Osteoblast (primary cell): ENCODE measurements at regions not wholly inside any gene's neighbourhood (a gene's known extent, or its start where the extent isn't known, plus 50 kb on each side); places are given as distances from the start of the nearest gene placed in this dataset.
"Not testable (repeated sequence)": the region's sequence is repeated elsewhere in the genome, so short reads cannot be mapped to it uniquely, and the experiment has no call there.

Source experiments
- DNase-seq: peaks from one replicate; pipeline ENCODE4 v3.0.0; 2011; ENCODE audit warnings: low spot score, mixed read lengths; ENCODE audit not compliant: insufficient read length; ENCODE audit errors: missing footprints
- H2AFZ ChIP-seq: 2 replicates; pipeline ENCODE4 v1.6.0; 2011; ENCODE audit warnings: mild to moderate bottlenecking, low read length
- H3K27ac ChIP-seq: 2 replicates; pipeline ENCODE4 v1.5.1; 2011; ENCODE audit warnings: mild to moderate bottlenecking, low read depth, low read length, moderate library complexity
- H3K27me3 ChIP-seq: 2 replicates; pipeline ENCODE4 v1.6.0; 2012; ENCODE audit warnings: mild to moderate bottlenecking, control low read depth, inconsistent platforms, low read length, moderate library complexity; ENCODE audit not compliant: insufficient read depth
- H3K36me3 ChIP-seq: 2 replicates; pipeline ENCODE4 v1.5.1; 2011; ENCODE audit warnings: mild to moderate bottlenecking, low read length, control low read depth, moderate library complexity; ENCODE audit not compliant: insufficient read depth
- H3K4me1 ChIP-seq: 2 replicates; pipeline ENCODE4 v1.5.1; 2011; ENCODE audit warnings: mild to moderate bottlenecking, low read length, control low read depth, moderate library complexity; ENCODE audit not compliant: insufficient read depth
- H3K4me2 ChIP-seq: 2 replicates; pipeline ENCODE4 v1.6.0; 2011; ENCODE audit warnings: mild to moderate bottlenecking, low read length; ENCODE audit not compliant: insufficient read depth
- H3K4me3 ChIP-seq: fragments of 200-600 bp; sonication (generic); 3 replicates; pipeline ENCODE4 v1.5.1; 2012; ENCODE audit warnings: mild to moderate bottlenecking, low read length, inconsistent platforms; ENCODE audit not compliant: insufficient read depth
- H3K79me2 ChIP-seq: 2 replicates; pipeline ENCODE4 v1.6.0; 2012; ENCODE audit warnings: mild to moderate bottlenecking, low read length, control low read depth, inconsistent platforms; ENCODE audit not compliant: insufficient read depth
- H3K9me3 ChIP-seq: 2 replicates; pipeline ENCODE4 v1.5.1; 2011; ENCODE audit warnings: low read depth, low read length, control low read depth
- H4K20me1 ChIP-seq: 2 replicates; pipeline ENCODE4 v1.6.0; 2012; ENCODE audit warnings: mild to moderate bottlenecking, low read length, control low read depth; ENCODE audit not compliant: insufficient read depth
- CTCF ChIP-seq: IDR thresholded peaks from 2 replicates; pipeline ENCODE4 v1.5.1; 2011; ENCODE audit warnings: mild to moderate bottlenecking, low read depth, low read length, moderate library complexity; ENCODE audit errors: extremely low read depth

- Histone ChIP-seq H3K4me2 (peak overlapping the region; percentile 73), H3K4me3 (peak overlapping the region; percentile 44), H3K36me3 (no peaks in the 10 kb centered on the region), H2AFZ (peak overlapping the region; percentile 28), H3K4me1 (peaks cover 13% of the 10 kb centered on the region), H3K9me3 (no peaks in the 10 kb centered on the region), H3K79me2 (no peaks in the 10 kb centered on the region), H3K27me3 (no peaks in the 10 kb centered on the region), H3K27ac (peak overlapping the region; percentile 14), H4K20me1 (no peaks in the 10 kb centered on the region)
- TF ChIP-seq CTCF: no peak
- DNase-seq: no peak
Observed at GRCh38 chr3:107198581-107199181, 178.6 kb upstream of the CCDC54 start.

- no peaks in the 10 kb centered on the region for H3K79me2 ChIP-seq
Observed at GRCh38 chr3:107201146-107201545, 176.1 kb upstream of the CCDC54 start.

GRCh38 chr3:107202885-107203284 is 174.4 kb upstream of the CCDC54 start:
- H3K36me3 ChIP-seq, H4K20me1 ChIP-seq, H3K79me2 ChIP-seq, H3K9me3 ChIP-seq, H3K27me3 ChIP-seq, H2AFZ ChIP-seq, H3K4me2 ChIP-seq, DNase-seq, H3K27ac ChIP-seq, H3K4me3 ChIP-seq: not testable (repeated sequence)
- peaks cover 29% of the 10 kb centered on the region for H3K4me1 ChIP-seq

More at GRCh38 chr3:107201146-107201545, 176.1 kb upstream of the CCDC54 start:
- Histone ChIP-seq H2AFZ (no peak overlapping the region), H3K27me3 (no peaks in the 10 kb centered on the region), H3K9me3 (no peaks in the 10 kb centered on the region), H3K4me3 (no peak overlapping the region), H3K27ac (no peak overlapping the region), H3K4me2 (no peak overlapping the region), H3K4me1 (peaks cover 14% of the 10 kb centered on the region), H3K36me3 (no peaks in the 10 kb centered on the region), H4K20me1 (no peaks in the 10 kb centered on the region)
- DNase-seq: no peak
- TF ChIP-seq CTCF: no peak

DNA sequence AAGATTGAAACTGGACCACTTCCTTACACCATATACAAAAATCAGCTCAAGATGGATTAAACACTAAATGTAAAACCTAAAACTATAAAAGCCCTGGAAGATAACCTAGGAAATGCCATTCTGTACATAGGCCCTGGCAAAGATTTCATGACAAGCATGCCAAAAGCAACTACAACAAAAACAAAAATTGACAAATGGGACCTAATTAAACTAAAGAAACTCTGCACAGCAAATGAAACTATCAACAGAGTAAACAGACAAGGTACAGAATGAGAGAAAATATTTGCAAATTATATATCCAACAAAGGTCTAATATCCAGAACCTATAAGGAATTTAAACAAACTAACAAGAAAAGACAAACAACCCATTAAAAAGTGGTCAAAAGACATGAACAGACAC is 173.1 kb upstream of the CCDC54 start:
- no peak overlapping the region for H2AFZ ChIP-seq
- no peak overlapping the region for H3K4me2 ChIP-seq
- no peak for TF ChIP-seq CTCF

More for the DNA sequence above, 173.1 kb upstream of the CCDC54 start:
- Histone ChIP-seq H3K27ac (no peak overlapping the region), H3K36me3 (no peaks in the 10 kb centered on the region), H3K27me3 (no peaks in the 10 kb centered on the region), H3K4me1 (peaks cover 30% of the 10 kb centered on the region), H3K79me2 (no peaks in the 10 kb centered on the region), H3K4me3 (no peak overlapping the region), H3K9me3 (no peaks in the 10 kb centered on the region), H4K20me1 (no peaks in the 10 kb centered on the region)
- no peak for DNase-seq
